ENCODE measurements at regions not wholly inside any gene's neighbourhood (a gene's known extent, or its start where the extent isn't known, plus 50 kb on each side); places are given as distances from the start of the nearest gene placed in this dataset.

- TF ChIP-seq FOXA1 (IDR thresholded peaks at IDR 0.05) (no peak), FOXM1 (IDR thresholded peaks at IDR 0.05; ENCODE audit: borderline replicate concordance) (no peak), L3MBTL2 (conservative IDR thresholded peaks at IDR 0.05) (no peak), SUZ12 (IDR thresholded peaks at IDR 0.05) (no peak), ZNF384 (IDR thresholded peaks at IDR 0.05) (no peak), ELF4 (IDR thresholded peaks at IDR 0.05) (no peak), SP1 (IDR thresholded peaks at IDR 0.05) (no peak), CTBP1 (IDR thresholded peaks at IDR 0.05; ENCODE audit: borderline replicate concordance) (no peak), BHLHE40 (IDR thresholded peaks at IDR 0.05; ENCODE audit: borderline replicate concordance) (no peak), TARDBP (IDR thresholded peaks at IDR 0.05) (no peak), ARNT (IDR thresholded peaks at IDR 0.05) (no peak)
Measured at GRCh38 chr11:28618416-28618815, 510.2 kb downstream of the METTL15 start.
